Gastroesophageal sphincter (tissue), 4 donors: ENCODE measurements at regions not wholly inside any gene's neighbourhood (a gene's known extent, or its start where the extent isn't known, plus 50 kb on each side); places are given as distances from the start of the nearest gene placed in this dataset.

ENCODE experiments used
- ATAC-seq: fragments of 150-250 bp; one replicate; pipeline ENCODE4 v1.9.1; 2016; ENCODE audit warnings: mild to moderate bottlenecking, moderate library complexity
- H3K27ac ChIP-seq, 4 donors: fragments of 200-600 bp; sonication (generic) in 3 of 4; 1 replicate in 3 of 4; 2 replicates in 1 of 4; pipeline ENCODE4 v1.5.1; 2016 to 2019
- H3K27me3 ChIP-seq: fragments of 200-600 bp; sonication (generic); one replicate; pipeline ENCODE4 v1.5.1; 2019
- H3K36me3 ChIP-seq, 2 donors: fragments of 200-600 bp; sonication (generic); one replicate each; pipeline ENCODE4 v1.5.1; 2019; ENCODE audit warnings: control low read depth in 1 of 2
- H3K4me1 ChIP-seq, 3 donors: fragments of 200-600 bp; sonication (generic); 1 replicate in 2 of 3; 2 replicates in 1 of 3; pipeline ENCODE4 v1.5.1; 2016 to 2019; ENCODE audit warnings: control low read depth in 2 of 3
- H3K4me3 ChIP-seq, 2 donors: fragments of 200-600 bp; sonication (generic); one replicate each; pipeline ENCODE4 v1.5.1; 2019; ENCODE audit warnings: mild to moderate bottlenecking in 1 of 2, moderate library complexity in 1 of 2
- H3K9me3 ChIP-seq, 3 donors: fragments of 200-600 bp; sonication (generic); one replicate each; pipeline ENCODE4 v1.5.1; 2017 to 2019; ENCODE audit warnings: control low read depth in 2 of 3
- CTCF ChIP-seq, 4 experiments: fragments of 200-600 bp in 2 of 4; fragments of 450-650 bp in 2 of 4; sonication (generic) in 1 of 4; IDR thresholded peaks; one replicate each; pipeline ENCODE4 v1.5.1; 2017 to 2019; ENCODE audit warnings: antibody characterized with exemption in 4 of 4, mild to moderate bottlenecking in 2 of 4, moderate library complexity in 2 of 4
- EP300 ChIP-seq: sonication (generic); formaldehyde crosslinking; IDR thresholded peaks from one replicate; pipeline ENCODE4 v1.6.1; 2017; ENCODE audit warnings: antibody characterized with exemption, mild to moderate bottlenecking
- POLR2A ChIP-seq, 2 donors: fragments of 450-650 bp; IDR thresholded peaks; one replicate each; pipeline ENCODE4 v1.6.1; 2017; ENCODE audit warnings: antibody characterized with exemption in 2 of 2, mild to moderate bottlenecking in 2 of 2, moderate library complexity in 1 of 2
- POLR2AphosphoS5 ChIP-seq: sonication (generic); formaldehyde crosslinking; IDR thresholded peaks from one replicate; pipeline ENCODE4 v1.6.1; 2017; ENCODE audit warnings: antibody characterized with exemption
- WGBS, 2 donors: methylation state at CpG; one replicate each; pipeline ENCODE4 v1.1.5; 2018; ENCODE audit warnings: low coverage in 1 of 2; 5-methylcytosine and 5-hydroxymethylcytosine counted together

- 52 to 82% methylated on average over 2 to 5 of the region's 5 CpGs for WGBS, 2 donors
- TF ChIP-seq EP300 (no peak), POLR2AphosphoS5 (no peak), CTCF (IDR thresholded peaks at IDR 0.05) (no peak), POLR2A (IDR thresholded peaks at IDR 0.05) (no peak)
- H3K36me3 ChIP-seq: no peaks in the 10 kb centered on the region
- H3K4me1 ChIP-seq: peaks cover 5 to 22% (median 11%) of the 10 kb centered on the region in 3 donors
- H3K27me3 ChIP-seq: no peaks in the 10 kb centered on the region
- no peak overlapping the region for H3K4me3 ChIP-seq
- ATAC-seq: no peak
- no peaks in the 10 kb centered on the region for H3K9me3 ChIP-seq
- H3K27ac ChIP-seq: peak overlapping the region in 3 of 4 donors; percentile 64 to 79 (median 74)
Measured at GRCh38 chr7:22576612-22577469, 76.9 kb upstream of the STEAP1B start.

- no peak overlapping the region for H3K4me3 ChIP-seq
- H3K27me3 ChIP-seq: no peaks in the 10 kb centered on the region
- no peak for ATAC-seq
- H3K27ac ChIP-seq: no peak overlapping the region
- no peaks in the 10 kb centered on the region for H3K9me3 ChIP-seq
- peaks cover 5 to 22% (median 11%) of the 10 kb centered on the region in 3 donors for H3K4me1 ChIP-seq
- no peak for TF ChIP-seq POLR2A (IDR thresholded peaks at IDR 0.05)
- no peak for TF ChIP-seq EP300
- no peak for TF ChIP-seq CTCF (IDR thresholded peaks at IDR 0.05)
- no peak for TF ChIP-seq POLR2AphosphoS5
- 69 to 77% methylated on average over 5 to 7 of the region's 9 CpGs for WGBS, 2 donors
- no peaks in the 10 kb centered on the region for H3K36me3 ChIP-seq
Measured at GRCh38 chr7:22574754-22575520, 74.9 kb upstream of the STEAP1B start.

- H3K27ac ChIP-seq: no peak overlapping the region
- H3K4me1 ChIP-seq: peaks cover 5 to 15% (median 11%) of the 10 kb centered on the region in 3 donors
- no peak overlapping the region for H3K4me3 ChIP-seq
- WGBS, 2 donors: 85 to 100% methylated on average over 3 to 7 of the region's 7 CpGs
- no peak for TF ChIP-seq POLR2A (IDR thresholded peaks at IDR 0.05)
- TF ChIP-seq CTCF (IDR thresholded peaks at IDR 0.05): no peak
- no peak for TF ChIP-seq POLR2AphosphoS5
- no peak for TF ChIP-seq EP300
- no peaks in the 10 kb centered on the region for H3K36me3 ChIP-seq
- H3K9me3 ChIP-seq: no peaks in the 10 kb centered on the region
- H3K27me3 ChIP-seq: no peaks in the 10 kb centered on the region
- ATAC-seq: no peak
Measured at GRCh38 chr7:22572937-22573336, 72.9 kb upstream of the STEAP1B start.

GRCh38 chr7:22572292-22572691 is 72.3 kb upstream of the STEAP1B start:
- H3K4me3 ChIP-seq: no peak overlapping the region
- TF ChIP-seq CTCF (IDR thresholded peaks at IDR 0.05): no peak
- no peak for TF ChIP-seq POLR2AphosphoS5
- TF ChIP-seq EP300: no peak
- TF ChIP-seq POLR2A (IDR thresholded peaks at IDR 0.05): no peak
- no peaks in the 10 kb centered on the region for H3K9me3 ChIP-seq
- no peak overlapping the region for H3K27ac ChIP-seq
- WGBS, 2 donors: 46 to 65% methylated on average over 2 to 3 of the region's 8 CpGs
- no peaks in the 10 kb centered on the region for H3K36me3 ChIP-seq
- H3K4me1 ChIP-seq: peaks cover 5 to 9% (median 7%) of the 10 kb centered on the region in 3 donors
- ATAC-seq: no peak
- H3K27me3 ChIP-seq: no peaks in the 10 kb centered on the region
